ENCODE measurements at regions not wholly inside any gene's neighbourhood (a gene's known extent, or its start where the extent isn't known, plus 50 kb on each side); places are given as distances from the start of the nearest gene placed in this dataset.
"Not testable (repeated sequence)": the region's sequence is repeated elsewhere in the genome, so short reads cannot be mapped to it uniquely, and the experiment has no call there.

DNA sequence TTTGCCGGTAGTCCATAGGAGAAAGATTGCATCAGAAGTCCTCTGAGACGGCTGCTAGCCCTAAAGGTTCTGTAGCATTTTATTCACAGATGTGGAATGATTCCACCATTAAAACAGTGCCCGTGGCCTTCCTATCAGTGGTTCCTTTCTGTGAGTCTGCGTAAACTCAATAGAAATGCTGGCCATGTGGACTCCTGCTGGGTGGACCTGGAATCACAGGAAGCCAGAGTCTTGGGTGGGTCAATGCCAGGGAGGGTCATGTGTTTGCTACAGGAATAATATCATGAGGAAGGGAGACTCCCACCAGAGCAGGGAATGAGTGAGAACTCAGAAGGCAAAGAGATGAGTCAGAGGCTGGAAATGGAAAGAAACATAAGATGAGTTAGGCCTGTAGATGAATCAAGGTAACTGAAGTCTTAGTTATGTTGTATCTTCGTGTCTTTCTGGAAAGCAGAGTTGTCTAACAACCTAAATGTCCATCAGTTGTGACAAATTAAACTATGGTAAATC is 410.4 kb upstream of the AUTS2 start:
- DNase-seq: no peak

DNA sequence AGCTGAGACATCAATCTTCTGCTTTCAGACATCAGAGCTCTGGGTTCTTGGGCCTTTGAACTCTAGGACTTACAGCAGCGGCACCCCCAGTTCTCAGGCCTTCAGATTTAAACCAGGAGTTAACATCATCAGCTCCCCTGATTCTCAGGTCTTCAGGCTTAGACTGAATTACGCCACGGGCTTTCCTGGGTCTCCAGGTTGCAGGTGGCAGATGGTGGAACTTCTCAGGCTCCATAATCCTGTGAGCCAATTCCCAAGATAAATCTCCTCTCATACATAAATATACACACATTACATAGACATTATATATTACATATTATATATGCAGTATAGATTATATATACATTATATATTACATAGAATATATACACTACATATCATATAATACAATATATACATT is 408.9 kb upstream of the AUTS2 start:
- DNase-seq: no peak

DNA sequence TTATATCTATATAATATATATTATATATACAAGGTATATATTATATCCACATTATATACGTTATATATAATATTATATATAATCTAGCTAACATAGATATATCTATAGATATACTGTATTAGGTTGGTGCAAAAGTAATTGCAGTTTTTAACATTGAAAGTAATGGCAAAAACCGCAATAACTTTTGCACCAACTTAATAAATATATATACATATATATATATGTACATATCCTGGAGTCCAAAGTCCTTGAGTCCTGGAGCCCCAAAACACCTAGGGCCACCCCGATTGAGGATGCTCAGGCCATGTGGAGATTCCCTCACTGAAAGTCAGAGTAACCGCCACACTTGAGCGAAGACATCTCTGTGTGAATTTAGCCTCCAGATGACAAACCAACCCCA is 408.2 kb upstream of the AUTS2 start:
- no peak for DNase-seq

DNA sequence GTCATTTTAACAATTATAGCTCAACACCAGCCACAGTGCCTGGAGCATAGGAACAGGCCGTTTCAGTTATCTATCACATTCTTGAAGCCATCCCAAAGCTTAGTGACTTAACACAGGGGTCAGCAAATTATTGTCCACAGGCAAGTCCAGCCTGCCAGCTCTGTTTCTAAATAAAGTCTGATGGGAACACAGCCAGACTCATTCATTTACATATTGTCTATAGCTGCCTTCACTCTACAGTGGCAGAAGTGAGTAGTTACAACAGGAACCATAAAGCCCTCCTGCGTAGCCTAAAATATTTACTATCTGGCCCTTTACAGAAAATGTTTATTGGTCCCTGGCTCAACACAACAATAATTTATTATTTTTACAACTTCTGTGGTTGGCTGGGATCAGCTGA is 407.5 kb upstream of the AUTS2 start:
- no peak for DNase-seq

DNA sequence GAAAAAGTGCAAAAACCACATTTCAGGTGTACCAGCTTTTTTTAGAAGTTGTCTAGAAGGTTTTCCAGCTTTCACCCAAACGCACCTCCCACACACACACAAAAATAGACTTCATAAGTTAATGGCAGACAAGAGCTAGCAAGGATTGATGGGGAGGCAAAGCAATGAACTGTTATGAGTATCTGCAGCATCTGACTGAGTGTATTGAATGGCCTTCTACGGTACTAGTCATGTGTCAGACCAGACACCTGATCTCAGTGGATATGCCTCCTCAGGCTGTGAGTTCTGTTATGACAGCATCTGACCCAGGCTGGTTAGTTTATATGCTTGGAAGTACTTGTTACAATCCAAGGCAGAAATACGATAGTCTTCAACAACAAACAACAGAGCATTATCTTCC is 406.1 kb upstream of the AUTS2 start:
- DNase-seq: no peak

DNA sequence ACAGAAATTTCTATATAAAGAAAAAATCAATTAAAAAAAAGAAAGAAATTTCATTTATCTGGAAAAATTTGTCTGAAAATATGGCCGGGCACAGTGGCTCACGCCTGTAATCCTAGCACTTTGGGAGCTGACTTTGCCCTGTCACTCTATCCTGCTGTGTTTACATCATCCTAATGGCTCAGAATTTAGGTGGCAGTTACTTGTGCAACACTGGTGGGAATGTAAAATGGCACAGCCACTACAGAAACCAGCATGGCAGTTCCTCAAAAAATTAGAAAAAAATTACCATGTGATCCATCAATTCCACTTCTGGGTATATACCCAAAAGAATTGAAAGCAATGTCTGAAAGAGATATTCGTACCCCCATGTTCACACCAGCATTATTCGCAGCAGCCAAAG is 405.2 kb upstream of the AUTS2 start:
- DNase-seq: no peak

DNA sequence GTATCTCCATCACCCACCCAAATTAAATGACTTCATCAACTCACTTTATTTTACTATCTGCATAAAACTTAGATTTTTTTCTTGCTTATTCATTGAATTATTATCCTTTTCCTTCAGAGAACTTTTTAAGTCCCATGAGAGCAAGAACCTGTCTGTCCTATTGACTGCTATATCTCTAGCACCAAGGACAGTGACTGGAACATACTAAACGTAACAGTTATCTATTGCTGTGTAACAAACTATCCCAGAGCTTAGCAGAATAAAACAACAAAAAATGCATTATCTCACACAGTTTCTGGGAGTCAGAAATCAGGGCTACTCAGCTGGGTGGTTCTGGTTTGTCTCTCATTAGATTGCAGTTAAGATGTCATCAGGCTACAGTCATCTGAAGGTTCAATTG is 401.7 kb upstream of the AUTS2 start:
- DNase-seq: no peak

DNA sequence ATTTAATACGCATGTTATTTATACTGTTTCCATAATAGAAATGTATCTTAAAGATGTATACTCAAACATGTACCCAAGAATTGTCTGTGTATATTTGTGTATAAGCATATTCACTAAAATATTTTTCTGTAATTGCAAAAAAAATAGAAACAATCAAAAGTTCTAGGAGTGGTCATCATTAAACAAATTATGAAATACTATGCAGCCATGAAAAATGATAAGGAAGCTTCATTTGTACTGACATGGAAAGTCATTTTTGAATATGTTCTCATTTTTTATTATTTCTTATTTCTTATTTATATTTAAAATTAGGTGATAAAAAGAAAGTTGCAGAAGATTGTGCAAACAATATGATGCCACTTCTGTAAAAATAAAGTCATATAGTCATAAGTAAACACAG is 400.0 kb upstream of the AUTS2 start:
- DNase-seq: no peak

DNA sequence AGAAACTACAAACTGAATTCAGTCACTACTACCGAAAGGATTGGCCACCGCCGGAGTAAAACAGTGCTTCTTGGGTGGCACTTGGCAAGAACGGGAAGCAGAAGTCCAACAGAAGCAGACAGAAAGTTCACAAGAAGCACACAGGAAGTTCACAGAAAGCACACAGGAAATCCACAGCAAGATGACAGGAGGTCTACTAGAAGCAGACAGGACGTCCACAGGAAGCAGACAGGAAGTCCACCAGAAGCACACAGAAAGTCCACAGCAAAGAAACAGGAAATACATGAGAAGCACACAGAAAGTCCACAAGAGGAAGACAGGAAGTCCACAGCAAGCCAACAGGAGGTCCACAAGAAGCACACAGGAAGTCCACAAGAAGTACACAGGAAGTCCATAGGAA is 399.2 kb upstream of the AUTS2 start:
- no peak for DNase-seq

DNA sequence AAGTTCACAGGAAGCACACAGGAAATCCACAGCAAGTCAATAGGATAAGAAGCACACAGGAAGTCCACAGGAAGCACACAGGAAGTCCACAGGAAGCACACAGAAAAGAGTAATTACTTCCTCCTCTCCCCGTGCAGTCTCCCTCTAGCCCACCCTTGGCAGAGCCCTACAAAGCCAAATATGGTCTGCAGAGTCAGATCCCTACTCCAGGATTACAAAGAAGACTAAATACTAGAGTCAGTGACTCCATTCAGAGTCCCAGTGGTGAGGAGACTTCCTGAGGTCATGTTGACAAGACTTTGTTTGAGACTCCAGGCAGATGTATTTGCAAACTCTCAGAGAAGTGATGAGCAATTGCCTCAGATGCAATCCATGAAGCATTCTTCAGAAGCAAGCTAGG is 398.6 kb upstream of the AUTS2 start:
- DNase-seq: no peak

DNA sequence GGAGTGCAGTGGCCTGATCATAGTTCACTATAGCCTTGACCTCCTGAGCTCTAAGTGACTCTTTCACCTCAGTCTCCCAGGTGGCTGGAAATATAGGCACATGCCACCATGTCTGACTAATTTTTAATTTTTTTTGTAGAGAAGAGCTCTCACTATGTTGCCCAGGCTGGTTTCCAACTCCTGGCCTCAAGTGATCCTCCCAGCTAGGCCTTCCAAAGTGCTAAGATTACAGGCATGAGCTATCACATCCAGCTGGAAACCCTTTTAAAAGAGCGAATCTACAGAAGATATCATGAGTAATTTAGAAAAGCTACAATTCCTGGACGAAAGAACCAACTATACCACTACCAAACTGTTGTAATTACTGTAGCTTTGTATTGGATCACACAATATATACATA is 394.4 kb upstream of the AUTS2 start:
- DNase-seq: no peak

DNA sequence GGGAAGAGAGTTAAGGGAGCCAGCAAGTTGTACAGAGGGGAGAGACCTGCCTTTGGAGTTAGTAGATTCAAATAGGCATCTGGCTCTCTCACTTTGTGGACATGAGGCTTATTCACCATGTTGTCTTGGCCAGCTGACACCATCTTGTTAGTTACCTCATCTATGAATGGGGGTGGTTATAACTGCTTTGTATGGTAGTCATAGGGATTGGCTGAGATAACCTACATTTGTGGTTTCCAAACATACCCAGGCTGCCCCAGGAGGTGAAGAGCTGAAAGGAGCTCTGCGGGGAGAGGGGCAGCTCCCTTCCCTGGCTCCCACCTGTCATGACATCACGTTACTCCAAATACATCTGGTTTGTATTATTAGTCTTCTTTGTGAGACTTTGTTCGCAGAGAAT is 393.3 kb upstream of the AUTS2 start:
- no peak for DNase-seq

DNA sequence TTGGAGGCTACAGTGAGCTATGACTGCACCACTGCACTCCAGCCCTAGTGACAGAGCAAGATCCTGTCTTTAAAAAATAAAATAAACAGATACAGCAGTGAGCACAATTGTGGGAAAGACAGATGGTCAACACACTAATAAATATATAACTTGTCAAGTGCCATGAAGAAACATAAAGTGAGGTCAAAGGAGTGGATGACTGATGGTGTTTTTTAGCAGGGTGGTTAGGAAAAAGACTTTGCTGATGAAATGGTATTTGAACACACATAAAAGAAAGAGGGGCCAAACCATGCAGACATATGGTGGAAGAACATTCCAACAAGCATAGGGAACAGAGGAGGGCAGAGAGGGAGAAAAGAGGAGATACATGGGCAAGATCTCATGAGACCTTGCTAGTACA is 392.7 kb upstream of the AUTS2 start:
- DNase-seq: no peak

DNA sequence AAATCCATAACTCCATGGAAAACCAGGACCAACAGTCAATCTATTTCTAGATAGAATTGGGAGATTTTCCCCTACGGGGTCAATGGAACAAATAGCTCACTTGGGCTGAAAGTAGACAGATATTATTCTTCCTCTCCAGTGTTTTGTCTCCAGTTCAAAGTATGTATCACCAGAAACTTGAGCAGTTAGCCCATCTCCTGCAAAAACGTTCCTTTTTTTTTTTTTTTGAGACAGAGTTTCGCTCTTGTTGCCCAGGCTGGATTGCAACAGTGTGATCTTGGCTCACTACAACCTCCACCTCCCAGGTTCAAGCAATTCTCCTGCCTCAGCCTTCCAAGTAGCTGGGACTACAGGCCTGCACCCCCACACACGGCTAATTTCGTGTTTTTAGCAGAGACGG is 390.0 kb upstream of the AUTS2 start:
- no peak for DNase-seq

DNA sequence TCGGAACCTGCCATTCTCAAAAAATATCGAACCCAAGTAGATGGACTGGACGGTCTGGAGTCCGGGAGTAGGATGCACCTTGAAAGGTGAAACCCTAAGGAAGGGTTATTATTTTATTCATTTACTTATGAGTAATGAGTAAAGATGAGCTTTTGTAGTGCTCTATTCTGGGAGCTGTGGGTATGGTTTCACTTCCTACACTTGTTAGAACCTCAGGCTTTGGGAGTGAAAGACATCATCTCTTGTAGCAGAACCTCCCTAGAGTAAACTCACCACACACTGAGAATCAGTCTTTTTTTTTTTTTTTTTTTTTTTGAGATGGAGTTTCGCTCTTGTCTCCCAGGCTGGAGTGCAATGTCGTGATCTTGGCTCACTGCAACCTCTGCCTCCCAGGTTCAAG is 389.4 kb upstream of the AUTS2 start:
- no peak for DNase-seq

DNA sequence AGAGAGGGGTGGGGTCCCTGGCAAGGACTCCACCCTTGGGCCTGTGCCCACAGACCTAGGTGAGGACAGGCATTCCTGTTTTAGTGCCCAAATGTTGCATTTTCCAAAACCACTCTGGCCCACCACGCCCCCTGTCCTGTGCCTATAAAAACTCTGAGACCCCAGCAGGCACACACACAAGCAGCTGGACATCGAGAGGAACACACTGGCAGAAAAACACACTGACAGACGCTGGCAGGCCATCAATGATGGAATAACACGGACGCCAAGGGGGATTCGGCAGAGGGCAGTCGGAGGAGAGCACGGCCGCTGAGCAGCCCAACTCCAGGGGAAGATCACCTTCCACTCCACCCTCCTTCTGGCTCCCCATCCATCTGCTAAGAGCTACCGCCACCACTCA is 386.9 kb upstream of the AUTS2 start:
- no peak for DNase-seq

DNA sequence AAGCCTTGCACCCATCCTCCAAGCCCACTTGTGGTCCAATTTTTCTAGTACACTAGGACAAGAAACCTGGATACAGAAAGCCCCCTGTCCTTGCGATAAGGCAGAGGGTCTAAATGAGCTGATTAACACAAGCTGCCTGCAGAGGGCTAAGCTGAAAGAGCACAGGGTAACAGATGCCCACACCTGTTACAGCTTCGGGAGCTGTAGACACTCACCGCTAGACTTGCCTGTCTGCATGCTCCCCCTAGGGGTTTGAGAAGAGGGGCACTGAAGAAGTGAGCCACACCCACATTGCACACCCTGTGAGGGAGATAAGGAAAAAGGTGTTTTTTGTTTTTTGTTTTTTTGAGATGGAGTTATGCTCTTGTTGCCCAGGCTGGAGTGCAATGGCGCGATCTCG is 386.5 kb upstream of the AUTS2 start:
- DNase-seq: no peak

DNA sequence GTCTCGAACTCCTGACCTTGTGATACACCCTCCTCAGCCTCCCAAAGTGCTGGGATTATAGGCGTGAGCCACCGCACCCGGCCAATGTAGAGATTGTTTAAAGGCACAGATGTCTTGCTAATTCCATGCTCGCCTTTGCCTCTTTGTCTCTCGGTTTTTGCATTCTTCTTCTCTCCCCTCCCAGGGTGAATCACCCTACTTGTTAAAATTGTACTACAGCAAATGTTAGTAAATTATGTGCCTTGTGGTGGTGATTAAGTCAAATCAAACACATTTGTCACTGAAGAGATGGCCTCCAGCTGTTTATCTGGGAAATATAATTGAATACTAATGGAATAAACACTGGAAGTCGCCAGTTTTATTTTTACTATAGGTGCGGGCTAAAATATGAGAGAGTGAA is 384.4 kb upstream of the AUTS2 start:
- DNase-seq: no peak

DNA sequence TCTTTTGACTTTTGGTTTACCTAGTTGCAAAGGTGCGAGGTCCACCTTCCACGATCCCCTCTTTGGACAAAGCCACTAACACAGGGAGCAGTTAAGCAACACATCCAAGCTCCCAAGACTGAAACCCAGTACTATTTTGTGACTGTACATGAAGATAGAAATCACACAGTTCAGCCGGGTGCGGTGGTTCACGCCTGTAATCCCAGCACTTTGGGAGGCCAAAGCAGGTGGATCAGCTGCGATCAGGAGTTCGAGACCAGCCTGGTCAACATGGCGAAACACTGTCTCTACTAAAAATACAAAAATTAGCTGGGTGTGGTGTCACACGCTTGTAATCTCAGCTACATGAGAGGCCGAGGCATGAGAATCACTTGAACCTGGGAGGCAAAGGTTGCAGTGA is 382.8 kb upstream of the AUTS2 start:
- not testable (repeated sequence) for DNase-seq

DNA sequence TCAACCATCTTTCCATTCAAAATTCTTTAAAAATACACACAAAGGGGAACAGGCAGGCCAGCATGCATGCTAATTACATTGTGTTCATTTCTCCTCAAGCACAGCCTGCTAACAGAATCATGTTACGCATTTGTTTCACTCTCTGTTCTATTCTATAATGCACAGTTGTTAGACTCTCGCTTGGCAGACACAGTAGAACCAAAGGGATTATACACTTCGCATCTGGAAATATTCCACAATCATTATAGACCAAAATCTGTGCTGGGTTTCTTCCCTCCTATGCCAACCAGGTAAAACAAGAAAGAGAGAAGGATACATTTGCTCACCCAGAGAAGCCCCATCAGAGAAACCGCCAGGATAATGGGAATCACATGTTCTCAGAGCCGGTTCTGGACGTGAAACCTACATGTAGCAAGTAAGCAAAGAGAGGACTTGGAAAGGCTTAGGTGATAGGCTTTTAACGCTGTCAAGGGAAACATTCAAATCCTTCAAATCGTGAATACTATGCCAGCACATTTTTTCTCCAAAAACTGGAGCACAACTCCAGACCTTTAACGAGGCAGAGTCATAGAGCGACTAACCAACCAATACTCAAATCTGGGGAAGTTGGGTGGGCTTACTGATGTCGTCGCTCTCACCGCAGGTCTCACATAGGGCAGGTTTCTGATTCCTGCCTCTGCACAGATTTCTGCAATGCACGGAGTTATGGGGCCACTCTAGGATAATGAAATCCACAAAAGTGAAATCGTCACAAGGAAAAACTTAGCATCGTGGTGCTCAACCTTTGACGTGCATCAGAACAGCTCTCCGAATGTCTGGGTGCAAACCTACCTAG is 380.5 kb upstream of the AUTS2 start:
- no peak for DNase-seq

DNA sequence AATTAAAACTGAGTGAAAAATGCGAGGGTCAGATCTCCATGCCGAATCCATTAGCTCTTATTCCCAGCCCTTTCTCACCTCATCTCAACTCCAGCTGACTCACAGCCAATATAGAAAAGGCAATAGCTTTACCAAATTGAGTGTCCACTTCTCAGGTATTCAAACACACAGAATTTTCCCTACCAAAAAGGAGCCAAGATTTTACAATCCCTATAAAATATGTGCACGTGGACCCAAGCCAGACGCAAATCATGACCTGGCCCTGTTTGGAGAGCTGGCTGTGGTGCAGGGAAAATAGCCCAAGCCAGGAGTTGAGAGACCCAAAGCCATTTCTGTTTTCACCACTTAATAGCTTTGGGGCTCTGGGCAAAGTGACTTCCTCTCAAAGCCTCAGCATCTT is 379.7 kb upstream of the AUTS2 start:
- DNase-seq: no peak

DNA sequence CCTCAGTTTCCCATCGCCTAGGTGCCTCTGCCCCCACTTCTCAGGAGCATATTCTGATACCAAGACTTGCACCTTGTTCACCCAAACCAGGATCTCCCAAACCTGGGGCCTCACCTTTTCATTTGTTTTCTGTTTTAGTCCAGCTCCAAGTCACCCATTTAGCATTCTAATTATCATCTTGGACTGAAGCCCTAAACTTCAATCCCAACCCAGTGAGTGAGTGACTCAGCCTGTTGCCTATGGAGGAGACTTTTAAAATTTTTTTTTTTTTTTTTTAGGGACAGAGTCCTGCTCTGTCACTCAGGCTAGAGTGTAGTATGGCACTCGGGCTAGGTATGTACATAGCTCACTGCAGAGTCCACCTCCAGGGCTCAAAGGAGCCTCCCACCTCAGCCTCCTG is 378.9 kb upstream of the AUTS2 start:
- DNase-seq: no peak

DNA sequence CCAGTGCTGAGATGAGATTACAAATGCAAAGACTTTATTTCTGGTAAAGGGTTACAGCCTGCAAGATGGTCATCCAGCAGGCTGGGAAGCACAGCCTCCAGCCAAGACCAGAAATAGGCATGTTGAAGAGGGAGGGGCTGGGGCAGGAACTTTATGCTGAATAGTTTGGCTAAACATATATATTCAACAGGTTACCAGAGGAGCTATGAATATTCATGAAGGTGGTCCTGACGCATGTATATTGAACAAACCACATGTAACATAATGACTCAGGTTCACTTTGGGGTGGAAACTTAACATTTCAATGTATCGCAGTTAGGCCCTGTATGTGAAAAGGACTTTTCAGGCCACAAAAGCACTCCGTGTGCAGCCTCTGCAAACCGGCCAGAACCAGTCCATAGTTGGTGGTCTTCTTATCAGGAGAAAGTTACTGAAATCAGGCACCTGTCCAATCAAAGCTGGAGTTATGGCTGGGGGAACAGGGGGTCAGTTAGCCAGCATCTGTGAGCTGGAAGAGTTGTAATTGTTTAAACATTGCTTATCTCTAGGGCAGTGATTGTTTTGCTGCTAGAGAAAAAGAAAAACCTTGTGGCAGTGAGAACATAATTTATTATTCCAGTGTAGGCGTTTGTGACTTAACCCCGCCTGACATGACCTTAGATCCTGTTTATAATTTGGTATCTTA is 372.9 kb upstream of the AUTS2 start:
- DNase-seq: no peak

DNA sequence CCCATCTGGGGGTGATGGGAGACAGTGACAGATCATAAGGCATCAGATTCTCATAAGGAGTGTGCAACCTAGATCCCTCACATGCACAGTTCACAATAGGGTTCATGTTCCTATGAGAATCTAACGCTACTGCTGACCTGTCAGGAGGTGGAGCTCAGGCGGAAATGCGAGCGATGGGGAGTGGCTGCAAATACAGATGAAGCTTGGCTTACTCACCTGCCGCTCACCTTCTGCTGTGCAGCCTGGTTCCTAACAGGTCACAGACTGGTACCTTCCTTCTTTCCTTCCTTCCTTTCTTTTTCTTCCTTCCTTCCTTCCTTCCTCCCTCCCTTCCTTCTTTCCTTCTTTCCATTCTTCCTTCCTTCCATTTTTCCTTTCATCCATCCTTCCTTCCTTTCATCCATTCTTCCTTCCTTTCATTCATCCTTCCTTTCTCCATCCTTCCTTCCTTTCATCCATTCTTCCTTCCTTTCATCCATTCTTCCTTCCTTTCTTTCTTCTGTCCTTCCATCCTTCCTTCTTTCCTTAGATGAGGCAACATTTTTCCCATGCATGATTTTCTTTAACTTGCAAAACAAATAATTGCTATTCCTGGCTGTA is 370.0 kb upstream of the AUTS2 start:
- no peak for DNase-seq

All from activated CD8-positive, alpha-beta memory T cell treated with anti-CD3 and anti-CD28 coated beads for 24 hours (primary cell).